Transverse colon (tissue), 4 donors: ENCODE measurements at regions not wholly inside any gene's neighbourhood (a gene's known extent, or its start where the extent isn't known, plus 50 kb on each side); places are given as distances from the start of the nearest gene placed in this dataset.

Experiments
- EP300 ChIP-seq: sonication (generic); formaldehyde crosslinking; IDR thresholded peaks from one replicate; pipeline ENCODE4 v1.6.1; 2017; ENCODE audit warnings: antibody characterized with exemption, low read depth
- POLR2A ChIP-seq: fragments of 450-650 bp; IDR thresholded peaks from one replicate; pipeline ENCODE4 v1.6.1; 2016; ENCODE audit warnings: antibody characterized with exemption, mild to moderate bottlenecking, moderate library complexity
- POLR2AphosphoS5 ChIP-seq, 3 donors: sonication (generic); formaldehyde crosslinking; IDR thresholded peaks; one replicate each; pipeline ENCODE4 v1.6.1; 2016; ENCODE audit warnings: antibody characterized with exemption in 3 of 3
- TF ChIP-seq, protein P1 (sequence below), 5 experiments: fragments of 200-600 bp in 3 of 5; fragments of 450-650 bp in 2 of 5; sonication (generic) in 3 of 5; IDR thresholded peaks; 1 replicate in 2 of 5; 2 replicates in 3 of 5; pipeline ENCODE4 v1.5.1; 2016 to 2017; ENCODE audit warnings: antibody characterized with exemption in 5 of 5, inconsistent platforms in 3 of 5, mild to moderate bottlenecking in 2 of 5, moderate library complexity in 1 of 5

DNA sequence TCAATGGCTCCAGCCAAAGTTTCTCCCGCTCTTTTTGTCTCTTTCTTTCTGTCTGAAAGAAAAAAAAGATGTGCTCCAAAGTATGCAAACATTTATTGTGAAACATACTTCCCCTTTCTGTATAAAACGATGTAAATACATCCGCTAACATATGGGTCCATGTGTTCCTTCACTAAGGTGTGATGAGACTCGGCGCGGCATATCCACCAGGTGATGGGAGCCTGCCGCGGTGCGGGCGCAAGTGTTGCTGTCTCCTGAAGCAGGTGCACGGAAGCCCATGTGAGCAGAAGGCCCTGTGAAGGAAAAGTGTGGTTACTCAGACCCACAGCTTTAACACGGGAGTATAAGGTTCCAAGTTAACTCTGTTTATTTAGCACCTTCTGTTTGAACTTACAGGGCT lies 466.6 kb upstream of the C1orf87 start:
- TF ChIP-seq POLR2A (no peak), POLR2AphosphoS5 (IDR thresholded peaks at IDR 0.05) (no peak), EP300 (no peak)
- TF ChIP-seq, protein P1, sequence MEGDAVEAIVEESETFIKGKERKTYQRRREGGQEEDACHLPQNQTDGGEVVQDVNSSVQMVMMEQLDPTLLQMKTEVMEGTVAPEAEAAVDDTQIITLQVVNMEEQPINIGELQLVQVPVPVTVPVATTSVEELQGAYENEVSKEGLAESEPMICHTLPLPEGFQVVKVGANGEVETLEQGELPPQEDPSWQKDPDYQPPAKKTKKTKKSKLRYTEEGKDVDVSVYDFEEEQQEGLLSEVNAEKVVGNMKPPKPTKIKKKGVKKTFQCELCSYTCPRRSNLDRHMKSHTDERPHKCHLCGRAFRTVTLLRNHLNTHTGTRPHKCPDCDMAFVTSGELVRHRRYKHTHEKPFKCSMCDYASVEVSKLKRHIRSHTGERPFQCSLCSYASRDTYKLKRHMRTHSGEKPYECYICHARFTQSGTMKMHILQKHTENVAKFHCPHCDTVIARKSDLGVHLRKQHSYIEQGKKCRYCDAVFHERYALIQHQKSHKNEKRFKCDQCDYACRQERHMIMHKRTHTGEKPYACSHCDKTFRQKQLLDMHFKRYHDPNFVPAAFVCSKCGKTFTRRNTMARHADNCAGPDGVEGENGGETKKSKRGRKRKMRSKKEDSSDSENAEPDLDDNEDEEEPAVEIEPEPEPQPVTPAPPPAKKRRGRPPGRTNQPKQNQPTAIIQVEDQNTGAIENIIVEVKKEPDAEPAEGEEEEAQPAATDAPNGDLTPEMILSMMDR (IDR thresholded peaks at IDR 0.05): no peak
